ENCODE measurements at regions not wholly inside any gene's neighbourhood (a gene's known extent, or its start where the extent isn't known, plus 50 kb on each side); places are given as distances from the start of the nearest gene placed in this dataset.

DNA sequence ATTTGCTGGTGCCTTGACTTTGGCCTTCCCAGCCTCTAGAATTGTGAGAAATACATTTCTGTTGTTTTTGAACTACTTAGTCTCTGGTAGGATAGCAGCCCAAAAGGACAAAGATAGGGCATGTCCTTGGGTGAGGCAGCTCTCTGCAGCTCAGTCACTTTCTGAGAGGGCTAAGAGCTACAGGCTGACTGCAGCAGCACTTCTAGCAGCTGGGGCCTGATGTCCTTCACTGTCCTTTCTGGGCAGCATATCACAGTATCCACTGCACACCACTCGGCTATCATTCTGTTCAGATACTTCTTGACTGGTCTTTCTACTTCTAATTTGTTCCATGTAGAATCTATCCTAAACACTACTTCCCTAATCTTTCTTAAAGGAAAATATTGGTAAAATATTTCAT is 68.5 kb upstream of the CLDN10 start:
- TF ChIP-seq POLR2A (IDR thresholded peaks at IDR 0.05; ENCODE audit: low read length) (no peak), GATA1 (IDR thresholded peaks at IDR 0.05; ENCODE audit: low read depth, low read length) (no peak)
